CD4-positive, alpha-beta T cell (primary cell): ENCODE measurements at regions not wholly inside any gene's neighbourhood (a gene's known extent, or its start where the extent isn't known, plus 50 kb on each side); places are given as distances from the start of the nearest gene placed in this dataset.
A peak's percentile ranks its signal among the peaks of the same experiment; 100 is the strongest.

Source experiments
- ATAC-seq: fragments of 200-7000 bp; cut with Tn5 transposase; one replicate; pipeline ENCODE4 v1.10.0; 2022; ENCODE audit warnings: mild to moderate bottlenecking; ENCODE audit not compliant: poor library complexity
- CTCF ChIA-PET: fragments of 350-600 bp; sonication (Branson Sonifier 250); formaldehyde crosslinking; loops from one replicate; lab custom pipeline; 2021; ENCODE audit warnings: antibody characterized with exemption, inconsistent platforms; lab: Charles Lee
- POLR2A ChIA-PET: fragments of 350-600 bp; sonication (Branson Sonifier 250); formaldehyde crosslinking; loops from one replicate; lab custom pipeline; 2021; ENCODE audit warnings: antibody characterized with exemption, inconsistent platforms; lab: Charles Lee
- DNase-seq, 14 experiments: peaks; one replicate each; pipeline ENCODE4 v3.0.0-alpha.2; 2013 to 2020; ENCODE audit warnings: mixed read lengths in 2 of 14
- H3K27ac ChIP-seq, 2 donors: one replicate each; pipeline versions ENCODE4 v1.5.1 to v1.7.0; 2013; ENCODE audit warnings: low read length in 2 of 2, low read depth in 1 of 2, mild to moderate bottlenecking in 1 of 2
- H3K27me3 ChIP-seq, 2 experiments: 1 replicate in 1 of 2; 2 replicates in 1 of 2; pipeline versions ENCODE4 v1.6.1 to v1.7.0; 2013; ENCODE audit warnings: low read length in 2 of 2, control low read depth in 1 of 2, mild to moderate bottlenecking in 1 of 2, moderate library complexity in 1 of 2; ENCODE audit not compliant: insufficient read depth in 2 of 2, control insufficient read depth in 1 of 2
- H3K36me3 ChIP-seq: one replicate; pipeline ENCODE4 v1.6.1; 2013; ENCODE audit warnings: low read length, control low read depth; ENCODE audit not compliant: insufficient read depth
- H3K4me1 ChIP-seq: one replicate; pipeline ENCODE4 v1.6.1; 2013; ENCODE audit warnings: low read length, control low read depth; ENCODE audit not compliant: insufficient read depth
- H3K4me3 ChIP-seq: one replicate; pipeline ENCODE4 v1.5.1; 2013; ENCODE audit warnings: mild to moderate bottlenecking, low read length, moderate library complexity
- H3K9me3 ChIP-seq, 2 experiments: 1 replicate in 1 of 2; 2 replicates in 1 of 2; pipeline versions ENCODE4 v1.6.1 to v1.7.0; 2013; ENCODE audit warnings: low read length in 2 of 2, mild to moderate bottlenecking in 2 of 2, control low read depth in 1 of 2, moderate library complexity in 1 of 2; ENCODE audit not compliant: control insufficient read depth in 1 of 2, insufficient read depth in 1 of 2
- H3K27ac Mint-ChIP-seq: one replicate; pipeline ENCODE4 v1.8.0; 2020; ENCODE audit warnings: mixed read lengths
- H3K27me3 Mint-ChIP-seq: one replicate; pipeline ENCODE4 v1.8.0; 2021; ENCODE audit warnings: mixed read lengths
- H3K36me3 Mint-ChIP-seq: one replicate; pipeline ENCODE4 v1.8.0; 2021; ENCODE audit warnings: low read depth, mixed read lengths
- H3K4me1 Mint-ChIP-seq: one replicate; pipeline ENCODE4 v1.8.0; 2021; ENCODE audit warnings: low read depth, mixed read lengths
- H3K4me3 Mint-ChIP-seq: one replicate; pipeline ENCODE4 v1.8.0; 2020; ENCODE audit warnings: mild to moderate bottlenecking, mixed read lengths
- H3K9me3 Mint-ChIP-seq: one replicate; pipeline ENCODE4 v1.8.0; 2020; ENCODE audit warnings: mixed read lengths
- intact Hi-C, 2 experiments: fragments of 100-400 bp; cut with DNase I in 1 of 2; cut with micrococcal nuclease in 1 of 2; formaldehyde crosslinking; loops; one replicate each; pipeline versions ENCODE4 v1.15.1 to v1.9.0; 2023 to 2025; cut with DNase I, micrococcal nuclease
- TF ChIP-seq, protein P1 (sequence below): fragments of 200-600 bp; IDR thresholded peaks from one replicate; pipeline ENCODE4 v1.8.0; 2022; ENCODE audit warnings: antibody characterized with exemption, mild to moderate bottlenecking

DNA sequence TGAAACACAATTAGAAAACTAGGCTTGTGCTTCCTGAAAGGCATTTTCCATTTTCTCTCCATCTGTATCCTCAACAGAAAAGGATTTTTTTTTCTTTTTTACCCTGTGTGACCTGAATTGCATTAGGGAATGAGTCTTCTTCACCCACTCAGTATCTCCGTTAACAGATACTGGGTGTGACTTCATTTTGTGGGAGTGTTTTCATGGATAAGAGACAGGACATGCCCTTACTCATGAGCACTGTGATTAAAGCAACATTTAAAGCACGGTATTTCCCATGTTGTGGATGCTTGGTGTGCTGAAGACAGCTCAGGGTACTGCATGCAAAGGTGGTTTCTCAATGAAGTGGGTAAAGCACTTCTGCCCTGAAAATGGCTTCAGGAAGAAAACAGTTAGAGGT lies 1397.3 kb upstream of the TMEM132C start:
- no peak overlapping the region for H3K27ac Mint-ChIP-seq

DNA sequence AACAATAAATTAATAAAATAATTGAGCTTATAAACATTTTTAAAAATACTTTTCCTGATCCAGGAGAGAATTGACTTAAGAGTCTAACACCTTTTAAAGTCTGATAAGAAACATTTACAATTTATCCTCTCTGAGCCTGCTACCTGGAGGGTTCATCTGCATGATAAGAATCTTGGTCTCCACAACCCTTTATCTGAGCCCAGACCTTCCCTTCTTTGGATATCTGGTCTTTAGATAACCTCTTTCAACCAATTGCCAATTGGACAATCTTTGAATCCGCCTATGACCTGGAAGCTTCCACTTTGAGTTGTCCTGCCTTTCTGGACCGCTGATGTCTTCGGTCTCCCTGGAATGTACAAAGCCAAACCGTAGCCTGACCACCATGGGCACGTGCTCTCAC lies 1393.3 kb upstream of the TMEM132C start:
- Mint-ChIP-seq H3K4me3 (no peak overlapping the region), H3K27me3 (no peaks in the 10 kb centered on the region), H3K27ac (no peak overlapping the region), H3K36me3 (no peaks in the 10 kb centered on the region), H3K9me3 (no peaks in the 10 kb centered on the region), H3K4me1 (no peaks in the 10 kb centered on the region)
- ATAC-seq (no peak), DNase-seq (no peak)
- CTCF ChIA-PET: no interaction called here
- Histone ChIP-seq H3K27me3 (no peaks in the 10 kb centered on the region), H3K27ac (no peak overlapping the region), H3K36me3 (no peaks in the 10 kb centered on the region), H3K4me1 (peaks cover 4% of the 10 kb centered on the region), H3K4me3 (no peak overlapping the region), H3K9me3 (peaks cover 0 to 3% of the 10 kb centered on the region in 2 experiments)
- intact Hi-C loops: loop anchor here (1.0 to 10.0 kb wide), 6 partner anchors 805 to 1690 kb away; no protein-coding TSS in a partner anchor
- POLR2A ChIA-PET: no interaction called here
- TF ChIP-seq, protein P1, sequence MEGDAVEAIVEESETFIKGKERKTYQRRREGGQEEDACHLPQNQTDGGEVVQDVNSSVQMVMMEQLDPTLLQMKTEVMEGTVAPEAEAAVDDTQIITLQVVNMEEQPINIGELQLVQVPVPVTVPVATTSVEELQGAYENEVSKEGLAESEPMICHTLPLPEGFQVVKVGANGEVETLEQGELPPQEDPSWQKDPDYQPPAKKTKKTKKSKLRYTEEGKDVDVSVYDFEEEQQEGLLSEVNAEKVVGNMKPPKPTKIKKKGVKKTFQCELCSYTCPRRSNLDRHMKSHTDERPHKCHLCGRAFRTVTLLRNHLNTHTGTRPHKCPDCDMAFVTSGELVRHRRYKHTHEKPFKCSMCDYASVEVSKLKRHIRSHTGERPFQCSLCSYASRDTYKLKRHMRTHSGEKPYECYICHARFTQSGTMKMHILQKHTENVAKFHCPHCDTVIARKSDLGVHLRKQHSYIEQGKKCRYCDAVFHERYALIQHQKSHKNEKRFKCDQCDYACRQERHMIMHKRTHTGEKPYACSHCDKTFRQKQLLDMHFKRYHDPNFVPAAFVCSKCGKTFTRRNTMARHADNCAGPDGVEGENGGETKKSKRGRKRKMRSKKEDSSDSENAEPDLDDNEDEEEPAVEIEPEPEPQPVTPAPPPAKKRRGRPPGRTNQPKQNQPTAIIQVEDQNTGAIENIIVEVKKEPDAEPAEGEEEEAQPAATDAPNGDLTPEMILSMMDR: no peak

More for the DNA sequence above, 1397.3 kb upstream of the TMEM132C start:
- H3K36me3 ChIP-seq: no peaks in the 10 kb centered on the region
- intact Hi-C loops: loop anchor here (5.0 to 10.0 kb wide), 4 partner anchors 802 to 1537 kb away; no protein-coding TSS in a partner anchor
- H3K27ac ChIP-seq: no peak overlapping the region
- ChIA-PET POLR2A (no interaction called here), CTCF (no interaction called here)
- no peaks in the 10 kb centered on the region for H3K27me3 ChIP-seq
- no peaks in the 10 kb centered on the region for H3K27me3 Mint-ChIP-seq
- H3K4me1 Mint-ChIP-seq: no peaks in the 10 kb centered on the region
- no peaks in the 10 kb centered on the region for H3K9me3 Mint-ChIP-seq
- H3K9me3 ChIP-seq: peaks cover 0 to 3% of the 10 kb centered on the region in 2 experiments
- ATAC-seq (no peak), DNase-seq (no peak)
- no peaks in the 10 kb centered on the region for H3K36me3 Mint-ChIP-seq
- H3K4me3 ChIP-seq: no peak overlapping the region
- no peak overlapping the region for H3K4me3 Mint-ChIP-seq
- TF ChIP-seq, protein P1: no peak
- peaks cover 4% of the 10 kb centered on the region for H3K4me1 ChIP-seq

DNA sequence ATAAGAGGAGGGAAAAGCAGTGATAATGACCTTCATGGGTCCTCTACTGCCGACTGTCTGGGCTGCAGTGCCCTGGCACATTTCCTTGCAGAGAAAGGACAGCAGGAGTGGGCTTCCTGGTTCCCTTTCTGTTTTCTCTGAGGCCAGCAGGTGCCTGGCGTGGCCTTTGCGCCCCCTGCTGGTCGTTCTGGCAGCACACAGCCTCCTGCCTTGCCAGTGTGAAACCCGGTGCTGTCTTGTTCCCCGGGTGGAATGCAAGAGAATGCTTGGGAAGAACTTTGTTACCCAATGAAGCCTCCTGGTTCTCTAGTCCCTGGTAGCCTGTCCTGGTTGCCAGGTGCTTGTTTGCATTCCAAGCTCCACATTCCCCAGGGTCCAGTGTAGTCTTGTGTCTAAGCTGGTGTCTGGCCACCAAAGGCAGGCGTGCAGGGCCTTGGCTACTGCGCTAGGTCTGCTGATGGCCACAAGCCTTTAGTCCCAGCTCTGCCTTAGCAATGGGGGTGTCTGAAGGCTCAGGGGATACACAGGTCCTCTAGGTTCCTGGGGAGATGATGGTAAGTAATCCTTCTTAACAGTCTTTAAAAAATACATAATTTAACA lies 1392.4 kb upstream of the TMEM132C start:
- ChIA-PET CTCF (interaction anchor here (0.5 to 1.3 kb wide), 2 partner anchors 731 to 1692 kb away, joined by 3 to 4 read pairs; no protein-coding TSS in a partner anchor), POLR2A (no interaction called here)
- no peaks in the 10 kb centered on the region for H3K4me1 Mint-ChIP-seq
- Histone ChIP-seq H3K9me3 (peaks cover 0 to 3% of the 10 kb centered on the region in 2 experiments), H3K4me1 (peaks cover 4% of the 10 kb centered on the region), H3K4me3 (no peak overlapping the region), H3K27me3 (no peaks in the 10 kb centered on the region), H3K36me3 (no peaks in the 10 kb centered on the region), H3K27ac (no peak overlapping the region)
- no peak overlapping the region for H3K4me3 Mint-ChIP-seq
- H3K27me3 Mint-ChIP-seq: no peaks in the 10 kb centered on the region
- TF ChIP-seq, protein P1: peak; percentile 71
- DNase-seq (peak; percentile 28 to 74 (median 42)), ATAC-seq (no peak)
- no peaks in the 10 kb centered on the region for H3K9me3 Mint-ChIP-seq
- no peak overlapping the region for H3K27ac Mint-ChIP-seq
- intact Hi-C loops: loop anchor here (1.0 to 10.0 kb wide), 6 partner anchors 806 to 1691 kb away; no protein-coding TSS in a partner anchor
- no peaks in the 10 kb centered on the region for H3K36me3 Mint-ChIP-seq
